Left ventricle myocardium superior (tissue), 1 donor: ENCODE measurements at regions not wholly inside any gene's neighbourhood (a gene's known extent, or its start where the extent isn't known, plus 50 kb on each side); places are given as distances from the start of the nearest gene placed in this dataset.

Experiments
- ATAC-seq: fragments of 200-7000 bp; cut with Tn5 transposase; one replicate; pipeline ENCODE4 v1.9.1; 2020; ENCODE audit warnings: mild to moderate bottlenecking, moderate library complexity
- DNase-seq: peaks from one replicate; pipeline ENCODE4 v3.0.0-alpha.2; 2020
- intact Hi-C: fragments of 100-400 bp; cut with micrococcal nuclease; formaldehyde crosslinking; loops from one replicate; pipeline ENCODE4 v1.11.0; 2022
- donor health status: DM: no; HTN: yes; CAD: no; lungs with severe emphysema.

- no peak for ATAC-seq
- intact Hi-C loops, result no loop called here
- DNase-seq, result no peak
Observed at GRCh38 chr13:97130190-97130589, 91.9 kb upstream of the MBNL2 start.

- intact Hi-C loops, result no loop called here
- no peak for ATAC-seq
Observed at GRCh38 chr13:97131447-97131846, 90.7 kb upstream of the MBNL2 start.

GRCh38 chr13:97133554-97133953, 88.6 kb upstream of the MBNL2 start:
- DNase-seq, result no peak
- ATAC-seq, result no peak
- intact Hi-C loops, result no loop called here

More at GRCh38 chr13:97131447-97131846, 90.7 kb upstream of the MBNL2 start:
- DNase-seq, result no peak

GRCh38 chr13:97133955-97134354, 88.2 kb upstream of the MBNL2 start:
- intact Hi-C loops, result no loop called here
- no peak for DNase-seq
- ATAC-seq, result no peak

GRCh38 chr13:97134364-97135095, 87.6 kb upstream of the MBNL2 start:
- DNase-seq (no peak), ATAC-seq (no peak)
- intact Hi-C loops, result no loop called here

GRCh38 chr13:97135883-97136282, 86.2 kb upstream of the MBNL2 start:
- no peak for ATAC-seq
- intact Hi-C loops, result no loop called here
- no peak for DNase-seq

GRCh38 chr13:97136418-97136817, 85.7 kb upstream of the MBNL2 start:
- DNase-seq (no peak), ATAC-seq (no peak)
- intact Hi-C loops, result no loop called here

- DNase-seq (no peak), ATAC-seq (no peak)
- intact Hi-C loops, result no loop called here
Observed at GRCh38 chr13:97139691-97140090, 82.4 kb upstream of the MBNL2 start.

- DNase-seq (no peak), ATAC-seq (no peak)
- intact Hi-C loops, result no loop called here
Observed at GRCh38 chr13:97140131-97140530, 82.0 kb upstream of the MBNL2 start.

GRCh38 chr13:97140611-97141010, 81.5 kb upstream of the MBNL2 start:
- intact Hi-C loops, result no loop called here
- no peak for ATAC-seq
- no peak for DNase-seq

GRCh38 chr13:97141097-97141496, 81.0 kb upstream of the MBNL2 start:
- DNase-seq, result no peak
- ATAC-seq, result no peak
- intact Hi-C loops, result no loop called here

GRCh38 chr13:97141564-97142005, 80.5 kb upstream of the MBNL2 start:
- DNase-seq (no peak), ATAC-seq (peak; percentile 96)
- intact Hi-C loops, result no loop called here

- ATAC-seq (peak; percentile 74), DNase-seq (peak; percentile 47)
- intact Hi-C loops, result no loop called here
Observed at GRCh38 chr13:97142452-97142851, 79.7 kb upstream of the MBNL2 start.

GRCh38 chr13:97145057-97145456, 77.1 kb upstream of the MBNL2 start:
- intact Hi-C loops, result no loop called here
- no peak for DNase-seq
- ATAC-seq, result no peak

GRCh38 chr13:97148894-97149293, 73.2 kb upstream of the MBNL2 start:
- intact Hi-C loops, result no loop called here
- no peak for DNase-seq
- ATAC-seq, result no peak

GRCh38 chr13:97160421-97160820, 61.7 kb upstream of the MBNL2 start:
- intact Hi-C loops, result no loop called here
- ATAC-seq, result no peak
- DNase-seq, result no peak

GRCh38 chr13:97161582-97162231, 60.4 kb upstream of the MBNL2 start:
- intact Hi-C loops, result no loop called here
- ATAC-seq, result no peak
- no peak for DNase-seq

GRCh38 chr13:97165502-97166425, 56.4 kb upstream of the MBNL2 start:
- intact Hi-C loops, result no loop called here
- ATAC-seq, result no peak
- no peak for DNase-seq

- no peak for DNase-seq
- ATAC-seq, result no peak
- intact Hi-C loops, result no loop called here
Observed at GRCh38 chr13:97171136-97171535, 51.0 kb upstream of the MBNL2 start.
